ENCODE measurements at regions not wholly inside any gene's neighbourhood (a gene's known extent, or its start where the extent isn't known, plus 50 kb on each side); places are given as distances from the start of the nearest gene placed in this dataset.
"Not testable (repeated sequence)": the region's sequence is repeated elsewhere in the genome, so short reads cannot be mapped to it uniquely, and the experiment has no call there.

GRCh38 chr10:44300666-44301649 lies 83.9 kb downstream of the CXCL12 start:
- no peak for DNase-seq

DNA sequence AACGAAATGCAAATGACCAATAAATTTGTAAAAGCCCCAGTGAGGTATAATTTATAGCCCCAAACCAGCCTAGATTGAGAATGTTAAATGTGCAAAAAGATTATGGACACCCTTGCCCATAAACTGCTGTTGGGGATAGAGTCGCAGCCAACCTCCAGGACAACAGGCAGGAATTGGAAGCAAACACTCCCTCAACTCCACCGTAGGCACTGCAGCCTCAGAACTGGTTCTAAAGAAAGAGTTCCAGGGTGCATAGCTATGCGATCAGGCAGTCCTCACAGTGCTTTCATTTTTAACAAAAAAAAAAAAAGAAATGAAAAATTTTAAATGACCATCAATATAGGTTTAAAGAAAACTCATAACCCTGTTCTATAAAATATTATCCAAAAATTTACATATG lies 86.2 kb downstream of the CXCL12 start:
- no peak for DNase-seq

GRCh38 chr10:44297963-44298362 lies 86.9 kb downstream of the CXCL12 start:
- no peak for DNase-seq

DNA sequence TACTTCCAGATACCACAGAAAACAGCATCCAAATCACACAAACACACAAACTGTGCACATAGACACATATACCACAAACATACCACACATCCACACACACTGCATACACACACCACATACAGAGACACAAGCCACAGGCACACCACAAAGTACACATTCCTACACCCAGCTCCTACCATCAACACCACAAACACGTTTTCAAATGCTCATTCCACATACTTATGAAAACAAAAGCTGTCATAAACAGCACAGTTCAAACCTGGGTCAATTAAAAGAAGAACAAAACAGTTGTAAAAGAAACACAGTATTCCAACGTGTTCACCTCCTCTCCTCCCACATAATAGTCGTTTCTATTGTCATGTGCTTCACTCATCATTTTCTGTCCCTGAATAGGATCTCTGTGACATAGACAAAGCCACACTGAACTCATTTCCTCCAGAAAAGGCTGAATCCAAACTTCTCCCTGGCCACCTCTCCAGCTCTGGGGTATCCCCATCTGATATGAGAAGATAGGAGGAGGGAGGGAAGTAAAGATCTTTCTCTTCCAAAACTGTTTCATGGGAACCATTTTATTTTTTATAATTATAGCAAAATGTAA lies 89.2 kb downstream of the CXCL12 start:
- no peak for DNase-seq

GRCh38 chr10:44294726-44295412 lies 90.0 kb downstream of the CXCL12 start:
- DNase-seq: no peak

DNA sequence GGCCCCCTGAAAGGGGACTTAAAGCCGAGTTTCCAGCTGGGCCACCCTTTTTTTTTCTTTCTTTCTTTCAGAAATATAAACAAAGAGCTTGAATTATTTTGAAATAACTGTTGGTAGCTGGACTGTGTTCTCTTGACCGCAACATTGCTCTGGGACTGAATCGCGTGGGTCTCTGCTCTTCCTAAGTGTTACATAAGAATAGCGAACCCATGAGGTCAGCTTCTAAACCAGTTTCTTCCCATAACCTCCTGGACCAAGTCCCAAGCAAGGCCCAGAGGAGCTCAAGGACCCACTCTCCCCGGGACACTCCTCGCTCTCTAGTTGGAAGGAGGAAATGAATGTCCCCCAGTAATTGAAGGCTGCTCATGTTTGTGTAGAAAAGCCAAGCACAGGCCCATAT lies 91.1 kb downstream of the CXCL12 start:
- DNase-seq: no peak

- DNase-seq: no peak
Observed at GRCh38 chr10:44293306-44293778, 91.6 kb downstream of the CXCL12 start.

GRCh38 chr10:44292390-44293002 lies 92.4 kb downstream of the CXCL12 start:
- DNase-seq: no peak

DNA sequence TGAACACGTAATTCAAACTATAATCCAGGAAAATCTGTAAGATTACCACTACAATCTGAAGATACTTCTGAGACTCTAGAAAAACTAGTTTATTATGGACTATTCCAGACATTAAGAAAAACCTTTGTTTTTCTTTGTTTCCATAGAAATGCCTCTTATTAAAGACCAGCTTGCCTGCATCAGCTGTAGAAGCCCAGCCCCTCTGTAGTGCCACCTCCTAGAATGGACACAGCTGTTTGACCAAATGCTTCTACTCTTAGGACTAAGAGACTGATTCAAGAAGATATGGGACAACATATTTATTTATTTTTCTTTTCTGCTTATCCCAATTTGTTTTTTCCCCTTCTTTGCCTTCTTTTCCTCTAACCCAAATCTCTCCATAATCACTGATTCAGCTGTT lies 93.8 kb downstream of the CXCL12 start:
- no peak for DNase-seq

DNA sequence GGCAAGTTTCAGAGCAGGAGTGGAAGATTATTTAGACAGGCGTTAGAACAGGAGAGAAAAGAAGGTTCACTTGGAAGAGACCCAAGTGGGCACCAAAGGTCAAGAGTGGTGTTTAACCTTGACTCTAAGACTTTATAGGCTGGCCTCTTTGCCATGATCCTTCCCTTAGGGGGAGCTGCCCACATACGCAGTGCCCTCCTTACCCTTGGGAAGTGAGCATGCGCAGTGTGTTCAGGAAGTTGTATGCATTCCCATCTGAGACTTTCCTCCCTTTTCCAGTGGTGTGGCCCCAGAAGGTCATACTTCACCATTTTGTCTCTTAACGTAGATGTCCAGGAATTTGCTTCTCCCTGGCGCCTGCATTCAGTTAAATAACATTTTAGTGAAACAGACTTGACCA lies 95.8 kb downstream of the CXCL12 start:
- DNase-seq: no peak

GRCh38 chr10:44287408-44287807 lies 97.5 kb downstream of the CXCL12 start:
- no peak for DNase-seq

DNA sequence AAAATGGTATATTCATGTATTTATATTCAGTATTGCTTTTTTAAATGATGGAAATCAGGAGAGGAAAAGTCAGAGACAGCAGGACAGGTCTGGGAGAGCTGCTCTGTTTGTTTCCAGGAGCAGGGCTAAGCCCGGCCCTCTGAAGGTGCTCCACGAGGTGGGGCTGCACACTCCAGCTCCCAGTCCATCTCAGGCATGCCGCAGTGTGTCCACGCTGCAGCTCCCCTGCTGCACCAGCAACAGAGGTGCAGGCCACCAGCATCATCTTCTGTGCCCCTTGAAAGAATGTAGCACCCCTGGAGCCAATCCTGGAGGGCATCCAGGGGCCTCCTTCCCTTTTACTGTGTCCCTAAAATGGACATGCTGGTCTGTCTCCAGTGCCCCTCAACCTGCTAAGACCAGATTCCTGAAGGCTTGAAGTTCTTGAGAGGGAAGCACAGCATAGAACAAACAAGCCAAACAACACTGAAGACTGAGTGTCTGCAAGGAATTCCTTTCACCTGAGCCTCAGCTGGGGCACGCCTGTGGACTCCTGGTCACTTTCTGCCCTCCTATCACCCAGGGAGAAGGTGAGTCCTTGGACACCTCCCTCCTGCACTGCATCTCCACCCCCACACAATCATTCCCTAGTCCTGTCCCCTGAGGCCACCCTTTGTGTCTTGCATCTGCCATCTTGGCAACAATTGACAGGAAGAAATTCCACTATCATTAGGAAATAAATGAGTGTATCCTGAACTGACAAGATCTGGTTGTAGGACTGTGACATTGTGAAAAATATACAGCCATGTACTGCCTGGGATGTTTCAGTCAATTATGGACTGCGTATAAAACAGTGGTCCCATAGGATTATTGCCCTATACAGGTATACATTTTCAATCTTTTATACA lies 100.5 kb downstream of the CXCL12 start:
- DNase-seq: no peak

- no peak for DNase-seq
Observed at GRCh38 chr10:44282626-44283300, 102.1 kb downstream of the CXCL12 start.

DNA sequence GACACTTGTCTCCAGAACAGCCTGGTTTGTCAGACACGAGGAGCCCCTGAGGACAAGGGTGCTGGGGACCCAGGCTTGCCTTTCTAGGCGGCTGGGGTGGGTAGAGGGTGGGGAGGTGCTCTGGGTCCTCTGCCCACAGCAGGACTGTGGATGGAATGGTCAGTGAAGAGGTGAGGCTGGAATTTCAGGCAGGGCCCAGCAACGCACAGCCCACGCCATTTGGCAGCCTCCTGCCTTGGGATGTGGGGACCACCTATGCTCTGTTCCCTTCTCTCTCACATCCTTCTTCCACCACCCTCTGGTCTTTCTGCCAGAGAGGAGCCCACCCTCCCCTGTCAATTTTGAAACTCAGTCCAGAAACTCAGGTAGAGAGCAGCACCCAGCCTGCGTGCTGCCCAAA lies 103.2 kb downstream of the CXCL12 start:
- no peak for DNase-seq

GRCh38 chr10:44281089-44281613 lies 103.7 kb downstream of the CXCL12 start:
- no peak for DNase-seq

DNA sequence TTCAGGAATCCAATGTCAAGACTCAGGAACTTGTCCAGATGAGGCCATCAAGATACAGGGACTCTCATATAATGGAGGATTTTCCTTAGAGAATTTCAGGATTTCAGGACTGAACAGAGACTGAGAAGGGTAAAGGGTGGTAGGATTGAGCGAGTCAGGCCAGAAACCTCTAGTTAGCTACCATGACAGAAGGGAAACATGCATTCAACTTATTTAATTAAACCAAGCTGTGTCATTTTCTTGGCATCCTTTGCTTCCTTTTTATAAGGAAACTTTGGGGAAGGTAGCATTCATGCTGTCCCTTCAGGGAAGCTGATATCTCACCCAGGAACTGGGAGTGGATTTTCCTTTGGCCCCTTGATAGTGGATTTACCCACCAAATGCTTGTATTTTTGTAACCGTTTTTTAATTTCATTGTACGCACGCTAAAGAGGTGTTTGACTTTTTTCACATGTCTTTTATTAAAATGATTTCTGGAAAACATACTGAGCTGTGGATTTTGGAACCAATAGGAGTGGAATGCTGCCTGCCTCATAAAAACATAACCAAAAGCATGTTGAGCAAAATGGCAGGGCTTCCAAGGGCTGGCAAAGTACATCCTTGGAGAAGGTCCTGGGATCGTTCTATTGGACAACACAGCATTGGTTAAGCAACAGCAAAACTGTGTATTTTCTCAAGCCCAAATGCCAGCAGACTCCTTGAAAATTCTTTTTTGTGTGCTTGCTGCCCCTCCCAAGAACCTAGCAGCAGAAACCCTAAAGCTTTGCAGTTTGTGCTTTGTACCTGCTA lies 104.5 kb downstream of the CXCL12 start:
- DNase-seq: no peak

GRCh38 chr10:44279426-44280126 lies 105.3 kb downstream of the CXCL12 start:
- DNase-seq: no peak

GRCh38 chr10:44278837-44279324 lies 106.0 kb downstream of the CXCL12 start:
- no peak for DNase-seq

DNA sequence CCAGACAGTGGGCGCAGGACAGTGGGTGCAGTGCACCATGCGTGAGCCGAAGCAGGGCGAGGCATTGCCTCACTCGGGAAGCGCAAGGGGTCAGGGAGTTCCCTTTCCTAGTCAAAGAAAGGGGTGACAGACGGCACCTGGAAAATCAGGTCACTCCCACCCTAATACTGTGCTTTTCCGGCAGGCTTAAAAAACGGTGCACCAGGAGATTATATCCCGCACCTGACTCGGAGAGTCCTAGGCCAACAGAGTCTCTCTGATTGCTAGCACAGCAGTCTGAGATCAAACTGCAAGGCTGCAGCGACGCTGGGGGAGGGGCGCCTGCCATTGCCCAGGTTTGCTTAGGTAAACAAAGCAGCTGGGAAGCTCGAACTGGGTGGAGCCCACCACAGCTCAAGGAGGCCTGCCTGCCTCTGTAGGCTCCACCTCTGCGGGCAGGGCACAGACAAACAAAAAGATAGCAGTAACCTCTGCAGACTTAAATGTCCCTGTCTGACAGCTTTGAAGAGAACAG lies 116.4 kb downstream of the CXCL12 start:
- not testable (repeated sequence) for DNase-seq

All from activated CD4-positive, alpha-beta T cell treated with anti-CD3 and anti-CD28 coated beads, Interleukin-2, amount 50 U/mL, for 1 hour (primary cell).